Fibroblast of the conjunctiva (primary cell): ENCODE measurements at regions not wholly inside any gene's neighbourhood (a gene's known extent, or its start where the extent isn't known, plus 50 kb on each side); places are given as distances from the start of the nearest gene placed in this dataset.
A peak's percentile ranks its signal among the peaks of the same experiment; 100 is the strongest.

Source experiments
- DNase-seq: peaks from one replicate; pipeline ENCODE4 v3.0.0-alpha.2; 2010; ENCODE audit warnings: low read depth

GRCh38 chr1:55503663-55504305 is 288.6 kb upstream of the USP24 start:
- no peak for DNase-seq

DNA sequence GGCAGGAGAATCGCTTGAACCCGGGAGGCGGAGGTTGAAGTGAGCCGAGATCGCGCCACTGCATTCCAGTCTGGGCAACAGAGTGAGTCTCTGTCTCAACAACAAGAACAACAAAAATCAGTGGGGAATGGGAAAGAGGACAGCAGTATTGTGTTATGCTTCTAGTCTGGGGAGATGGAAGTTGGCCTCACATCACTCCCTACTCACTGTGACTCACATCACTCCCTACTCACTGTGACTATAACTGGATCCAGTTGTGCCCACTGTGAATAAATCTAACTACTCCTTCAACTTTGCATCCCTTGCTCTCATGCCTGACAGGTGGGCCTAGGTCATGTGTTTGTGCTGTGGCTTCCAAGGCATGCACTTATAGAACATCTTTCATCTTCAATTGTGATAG is 285.4 kb upstream of the USP24 start:
- no peak for DNase-seq

- DNase-seq, result no peak
These were observed 275.4 kb upstream of the USP24 start for GRCh38 chr1:55490547-55490946.

DNA sequence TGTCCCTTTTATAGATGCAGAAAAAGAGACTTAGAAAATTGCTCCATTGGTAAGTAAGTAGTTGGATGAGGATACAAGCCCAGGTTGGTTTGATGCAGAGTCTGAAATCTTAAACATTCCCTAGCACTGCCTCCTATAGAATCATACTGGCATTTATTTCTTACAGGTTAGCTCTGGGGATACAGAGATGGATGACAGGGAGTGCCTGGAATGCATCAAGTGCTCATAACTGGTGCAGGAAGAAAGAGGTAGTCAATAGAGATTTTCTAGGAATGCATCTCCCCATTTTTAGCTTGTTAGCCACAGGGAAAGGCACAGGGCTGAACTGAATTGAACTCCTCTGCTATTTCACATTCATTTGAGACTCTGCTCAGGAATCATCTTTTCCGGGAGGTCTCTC is 269.0 kb upstream of the USP24 start:
- DNase-seq, result no peak

DNA sequence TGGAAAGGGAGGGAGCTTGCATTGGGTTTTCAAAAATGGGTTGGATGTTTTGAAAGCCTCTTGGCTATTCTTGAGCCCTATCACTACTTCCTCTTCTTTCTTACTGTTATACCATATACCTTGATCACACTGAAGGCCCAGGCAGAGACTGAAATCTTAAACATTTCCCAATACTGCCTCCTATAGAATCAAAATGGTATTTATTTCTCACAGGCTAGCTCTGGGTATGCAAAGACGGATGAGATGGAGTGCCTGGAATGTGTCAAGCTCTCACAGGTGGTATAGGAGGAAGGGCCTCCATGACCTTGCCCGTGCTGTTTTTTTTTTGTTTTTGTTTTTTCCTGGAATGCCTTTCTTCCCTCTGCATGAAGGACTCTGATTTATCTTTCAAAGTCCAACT is 268.4 kb upstream of the USP24 start:
- DNase-seq, result no peak

DNA sequence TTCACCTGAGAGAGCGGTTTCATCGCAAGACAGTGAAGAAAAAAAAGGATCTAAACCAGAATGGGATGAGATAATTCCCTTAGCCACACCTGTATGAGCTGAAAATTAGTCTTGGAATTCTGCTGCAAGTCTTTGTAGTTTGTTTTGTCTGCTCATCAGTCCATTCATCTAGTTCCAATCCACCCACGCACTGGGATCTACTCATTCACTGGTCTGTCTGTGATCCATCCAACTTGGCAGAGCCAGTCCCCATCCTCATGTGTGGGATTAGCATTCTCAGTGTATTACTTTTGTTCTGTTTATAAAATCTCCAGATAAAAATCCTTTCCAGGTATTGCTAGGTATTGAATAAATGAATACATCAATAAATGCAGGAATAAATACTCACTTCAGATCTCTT is 266.5 kb upstream of the USP24 start:
- DNase-seq, result no peak

DNA sequence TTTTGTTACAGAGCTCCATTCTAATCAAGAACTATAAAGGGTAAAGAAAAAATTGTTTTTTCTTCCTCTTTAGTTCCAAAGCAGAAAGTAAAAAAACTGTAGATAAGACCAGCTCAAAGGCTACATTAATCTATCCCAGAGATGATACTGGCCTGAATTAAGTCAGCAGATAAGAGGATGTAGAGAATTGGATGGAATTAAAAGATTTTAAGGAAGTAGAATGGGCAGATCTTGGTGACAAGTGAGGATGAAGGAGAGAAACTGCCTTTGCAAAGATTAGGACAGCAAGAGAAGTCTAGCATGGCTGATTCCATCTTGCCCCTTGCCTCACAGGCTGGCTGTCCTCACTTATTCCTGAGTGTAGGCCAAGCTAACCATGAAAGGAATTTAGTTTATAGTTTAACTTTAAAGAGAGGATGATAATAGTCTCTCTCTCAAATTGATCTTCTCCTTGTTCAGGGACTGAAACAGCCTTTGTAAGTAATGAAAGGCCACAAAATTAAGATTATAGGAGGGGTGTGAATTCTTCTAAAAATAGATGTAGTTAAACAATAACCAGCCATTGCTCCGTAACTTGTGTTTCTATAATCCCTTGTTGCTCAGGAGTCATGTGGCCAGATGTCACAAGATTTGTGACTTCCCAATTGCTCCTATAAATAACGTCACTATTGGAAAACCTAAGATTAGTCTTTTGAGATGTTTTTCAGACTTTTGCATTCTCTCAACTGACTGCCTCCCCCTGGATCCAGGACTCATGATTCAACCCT is 265.0 kb upstream of the USP24 start:
- DNase-seq, result no peak

DNA sequence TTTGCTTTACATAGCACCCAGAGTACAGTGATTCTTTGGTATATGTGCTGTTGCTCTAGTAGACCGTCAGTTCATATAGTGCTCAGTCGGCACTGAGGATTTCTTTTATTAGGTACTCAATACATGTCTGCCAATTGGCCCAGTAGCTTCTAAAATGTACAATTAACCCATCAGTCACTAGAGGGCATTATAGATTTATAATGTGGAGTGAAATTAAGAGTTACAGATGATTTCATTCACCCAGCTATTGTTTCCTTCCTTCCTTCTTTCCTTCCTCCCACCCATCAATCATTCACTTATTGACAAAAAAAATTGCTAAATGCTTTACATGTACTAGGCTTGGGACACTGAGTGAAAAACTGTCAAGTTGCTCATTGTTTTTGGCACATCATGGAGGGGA is 263.6 kb upstream of the USP24 start:
- no peak for DNase-seq

DNA sequence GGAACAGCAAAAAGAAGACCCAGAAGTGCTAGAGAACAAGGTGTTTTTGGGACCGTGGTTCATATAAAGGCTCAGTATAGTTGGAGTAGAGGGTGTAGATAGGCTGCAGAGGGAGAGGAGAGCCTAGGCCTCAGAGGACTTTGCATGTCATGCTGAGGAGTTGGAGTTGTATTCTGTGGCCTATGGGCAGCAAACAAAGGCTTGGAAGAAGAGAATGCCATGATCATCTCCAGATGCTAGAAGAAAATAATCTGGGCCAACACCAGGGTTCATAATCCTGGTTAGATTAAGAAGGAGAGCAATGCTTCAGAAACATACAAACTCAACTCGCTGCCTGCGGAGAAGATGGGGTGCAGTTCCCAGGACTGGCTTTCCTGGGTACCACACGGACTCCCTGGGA is 262.8 kb upstream of the USP24 start:
- no peak for DNase-seq

- peak; percentile 72 for DNase-seq
These were observed 261.4 kb upstream of the USP24 start for GRCh38 chr1:55476445-55477015.

GRCh38 chr1:55474168-55474786 is 259.1 kb upstream of the USP24 start:
- peak; percentile 55 for DNase-seq

DNA sequence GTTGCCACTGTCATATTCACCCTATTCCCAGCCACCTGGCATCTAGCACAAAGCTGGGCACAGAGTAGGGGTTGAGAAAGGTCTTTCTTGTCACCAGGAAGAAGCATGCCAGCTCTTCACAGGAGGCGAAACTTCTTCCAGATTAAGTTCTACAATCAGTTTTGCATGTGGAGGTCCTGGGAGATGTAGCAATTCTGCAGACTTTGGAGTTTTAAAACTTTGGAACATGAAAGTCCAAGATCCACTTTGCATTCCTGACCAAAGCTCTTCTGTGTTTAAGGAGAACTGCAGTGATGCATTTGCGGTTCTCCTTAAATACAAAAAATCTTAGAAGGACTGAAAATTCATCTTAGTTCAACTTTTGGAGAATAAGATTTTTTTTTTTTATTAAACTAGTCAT is 258.5 kb upstream of the USP24 start:
- DNase-seq, result no peak

GRCh38 chr1:55472784-55473183 is 257.6 kb upstream of the USP24 start:
- no peak for DNase-seq

DNA sequence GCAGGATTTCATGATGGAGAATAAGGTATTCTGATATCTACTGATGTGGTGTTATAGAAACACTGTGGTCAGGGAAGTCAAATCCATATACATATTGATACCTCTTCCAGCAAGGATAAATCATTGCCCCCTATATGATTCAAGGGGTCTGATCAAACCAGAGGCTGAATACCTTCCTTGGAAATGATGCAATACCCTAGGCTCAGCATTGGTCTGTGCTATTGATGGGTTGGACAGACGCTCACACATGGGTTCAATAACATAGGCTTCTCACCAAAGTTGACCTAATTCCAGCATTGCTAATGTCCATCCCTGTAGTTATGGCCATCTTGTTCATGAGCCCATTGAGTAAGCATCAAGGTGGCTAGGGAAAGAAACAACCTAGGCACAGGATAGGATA is 257.0 kb upstream of the USP24 start:
- no peak for DNase-seq

- peak; percentile 80 for DNase-seq
These were observed 253.1 kb upstream of the USP24 start for GRCh38 chr1:55468142-55468795.

- no peak for DNase-seq
These were observed 251.8 kb upstream of the USP24 start for GRCh38 chr1:55466921-55467320.

DNA sequence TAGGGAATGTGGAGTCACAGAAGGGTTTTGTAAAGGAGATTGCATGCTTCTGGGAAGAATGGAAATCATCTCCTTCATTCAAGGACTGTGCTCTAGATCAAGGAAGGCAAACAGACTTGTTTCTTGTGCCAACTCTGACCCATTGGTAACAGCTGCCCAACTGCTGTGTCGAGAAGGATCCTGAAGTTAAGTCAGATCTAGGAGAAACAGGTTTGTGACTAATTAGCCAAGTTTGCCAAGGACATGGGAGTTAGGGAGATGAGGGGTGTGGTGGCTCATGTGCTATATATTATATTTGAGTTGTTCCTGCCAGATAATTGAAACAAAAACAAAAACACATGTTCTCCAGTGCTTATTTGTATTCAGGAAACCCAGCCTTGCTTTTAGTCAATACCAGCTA is 251.2 kb upstream of the USP24 start:
- DNase-seq, result peak; percentile 86

DNA sequence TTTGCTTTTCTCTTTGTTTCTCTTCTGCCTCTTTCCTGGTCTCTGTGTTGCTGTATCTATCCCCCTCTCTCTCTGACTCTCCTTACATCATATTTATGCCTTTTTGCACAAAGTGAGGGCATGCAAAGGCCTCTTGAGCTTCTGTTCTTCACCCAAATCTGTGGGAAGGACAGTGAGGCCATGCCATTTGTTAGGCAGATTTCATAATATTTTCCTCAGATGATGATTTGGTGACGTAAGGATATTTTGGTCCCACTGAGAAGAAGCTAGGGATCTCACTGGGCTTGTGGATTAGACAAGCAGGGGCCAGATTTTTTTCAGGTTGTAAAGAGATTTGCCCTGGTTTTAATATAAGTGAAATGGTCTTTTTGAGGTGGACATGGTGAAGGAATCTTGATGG is 249.4 kb upstream of the USP24 start:
- no peak for DNase-seq

DNA sequence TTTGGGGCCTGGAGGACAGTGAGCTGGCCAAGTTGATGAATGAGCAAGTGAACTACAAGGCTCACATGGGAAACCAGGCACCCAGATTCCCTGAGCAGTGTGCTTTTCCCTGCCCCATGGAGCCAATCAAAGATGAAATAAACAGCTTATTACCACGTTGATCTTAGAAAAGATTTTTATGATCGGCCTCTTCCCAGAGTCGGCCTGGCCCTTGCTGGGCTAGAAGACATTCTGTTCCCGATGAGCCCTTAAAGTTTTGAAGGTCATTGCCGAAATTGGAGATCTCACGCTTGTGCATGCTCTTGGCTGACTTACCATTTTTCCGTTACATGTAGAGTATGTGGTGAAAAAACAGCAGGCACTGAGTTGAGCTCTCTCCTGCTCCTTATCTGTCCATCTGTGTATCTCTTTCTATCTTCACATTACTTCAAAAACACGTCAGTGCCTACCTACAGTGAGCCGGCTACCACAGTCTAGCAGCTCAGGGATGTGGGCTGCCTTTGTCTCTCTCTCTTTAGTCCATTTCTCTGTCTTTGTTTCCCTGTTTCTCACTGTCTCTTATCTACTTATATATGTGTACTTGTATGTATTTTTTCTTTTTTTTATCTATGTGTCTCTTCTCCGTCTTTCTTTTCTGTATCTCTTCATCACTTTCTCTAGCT is 248.8 kb upstream of the USP24 start:
- no peak for DNase-seq

DNA sequence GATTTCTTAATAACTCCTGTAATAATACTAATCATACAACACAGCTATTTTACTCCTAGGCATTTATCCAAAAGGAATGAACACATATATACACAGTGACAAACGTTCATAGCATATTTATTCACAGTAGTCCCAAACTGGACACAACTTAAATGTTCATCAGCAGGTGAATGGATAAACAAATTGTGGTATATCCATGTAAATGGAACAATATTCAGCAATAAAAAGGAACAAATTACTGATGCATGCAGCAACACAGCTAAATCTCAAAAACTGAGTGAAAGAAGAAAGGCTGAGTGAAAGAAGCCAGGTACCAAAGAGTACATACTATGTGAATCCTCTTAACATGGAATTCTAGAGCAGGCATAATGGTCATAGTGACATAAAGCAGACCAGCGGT is 242.7 kb upstream of the USP24 start:
- no peak for DNase-seq

DNA sequence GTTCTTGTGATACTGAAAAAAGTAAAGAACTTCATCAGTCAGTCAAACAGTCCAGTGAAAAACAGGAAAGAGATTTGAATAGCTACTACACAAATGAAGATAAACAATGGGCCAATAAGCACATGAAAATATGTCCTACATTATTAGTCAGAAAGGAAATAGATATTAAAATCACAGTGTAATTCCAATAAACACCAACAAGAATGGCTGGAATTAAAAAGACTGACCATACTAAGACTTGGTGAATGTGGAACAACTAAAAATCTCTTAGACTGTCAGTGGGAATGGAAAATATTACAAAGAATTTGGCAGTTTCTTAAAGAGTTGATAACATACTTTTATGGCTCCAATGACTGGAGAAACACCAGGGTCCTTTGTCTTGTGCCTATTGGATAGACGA is 241.8 kb upstream of the USP24 start:
- DNase-seq, result no peak

DNA sequence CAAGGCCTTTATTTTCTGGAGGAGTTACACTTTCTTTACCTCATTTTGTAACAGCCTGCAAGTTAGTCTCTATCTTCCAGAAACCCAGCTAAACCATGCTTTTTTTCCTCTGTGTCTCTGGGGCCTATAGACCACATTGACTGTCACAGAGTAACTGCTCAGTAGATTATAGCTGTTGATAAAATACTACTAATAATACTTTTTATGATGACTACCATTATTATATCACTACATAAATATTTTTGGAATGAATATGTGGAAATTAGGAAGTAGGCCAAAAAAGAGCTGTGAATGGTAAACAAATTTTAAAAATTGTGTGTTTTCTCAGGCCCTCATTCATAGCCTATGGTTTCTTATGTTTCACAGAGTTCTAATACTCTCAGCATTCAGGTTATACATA is 233.1 kb upstream of the USP24 start:
- DNase-seq, result no peak
